Muscle layer of colon (tissue), 2 donors: ENCODE measurements at regions not wholly inside any gene's neighbourhood (a gene's known extent, or its start where the extent isn't known, plus 50 kb on each side); places are given as distances from the start of the nearest gene placed in this dataset.
"Not testable (repeated sequence)": the region's sequence is repeated elsewhere in the genome, so short reads cannot be mapped to it uniquely, and the experiment has no call there.

Experiments
- H3K27ac ChIP-seq: one replicate; pipeline ENCODE4 v1.7.0; 2013; ENCODE audit warnings: low read depth, mild to moderate bottlenecking, low read length, moderate library complexity
- H3K27me3 ChIP-seq, 2 donors: one replicate each; pipeline ENCODE4 v1.7.0; 2013; ENCODE audit warnings: low read length in 2 of 2, mild to moderate bottlenecking in 2 of 2; ENCODE audit not compliant: insufficient read depth in 2 of 2, control insufficient read depth in 1 of 2
- H3K36me3 ChIP-seq: one replicate; pipeline ENCODE4 v1.7.0; 2013; ENCODE audit warnings: mild to moderate bottlenecking, low read length; ENCODE audit not compliant: insufficient read depth
- H3K4me1 ChIP-seq: one replicate; pipeline ENCODE4 v1.7.0; 2013; ENCODE audit warnings: mild to moderate bottlenecking, low read length; ENCODE audit not compliant: insufficient read depth
- H3K4me3 ChIP-seq, 2 donors: one replicate each; pipeline ENCODE4 v1.7.0; 2013; ENCODE audit warnings: low read length in 2 of 2, low read depth in 1 of 2, mild to moderate bottlenecking in 1 of 2, moderate library complexity in 1 of 2
- H3K9ac ChIP-seq: one replicate; pipeline ENCODE4 v1.7.0; 2013; ENCODE audit warnings: low read length
- H3K9me3 ChIP-seq: one replicate; pipeline ENCODE4 v1.7.0; 2013; ENCODE audit warnings: mild to moderate bottlenecking, low read length
- donor health status: abdominal sarcoma.
- donor health status: Adenocarcinoma of cecum.

DNA sequence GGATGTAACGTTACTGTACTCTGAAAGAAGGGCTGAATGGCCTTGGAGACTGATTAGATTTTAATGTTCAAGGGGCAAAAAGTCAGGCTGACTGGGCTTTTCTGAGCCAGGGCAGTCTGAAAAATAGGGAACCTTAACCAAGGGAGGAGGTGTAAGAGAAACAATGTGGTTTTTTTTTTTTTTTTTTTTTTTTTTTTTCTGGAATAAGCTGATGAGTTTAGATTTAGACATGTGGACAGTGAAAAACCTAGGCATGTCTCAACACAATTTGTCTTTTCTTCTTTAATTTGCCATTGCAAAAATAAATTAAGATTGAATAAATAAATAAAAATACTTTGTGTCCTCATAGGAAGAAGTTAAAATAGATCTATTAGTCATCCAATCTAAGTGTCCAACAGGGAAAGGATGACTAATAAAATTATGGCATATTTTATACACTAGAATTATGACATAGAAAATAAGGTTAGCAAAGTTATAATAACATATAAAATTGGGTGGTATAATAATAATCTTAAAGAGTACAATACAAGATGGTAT is 237.6 kb upstream of the TRIB2 start:
- H3K4me3 ChIP-seq: no peak overlapping the region
- H3K36me3 ChIP-seq: no peaks in the 10 kb centered on the region
- H3K4me1 ChIP-seq: no peaks in the 10 kb centered on the region
- no peak overlapping the region for H3K9ac ChIP-seq
- H3K27me3 ChIP-seq: no peaks in the 10 kb centered on the region
- no peak overlapping the region for H3K27ac ChIP-seq
- no peaks in the 10 kb centered on the region for H3K9me3 ChIP-seq

DNA sequence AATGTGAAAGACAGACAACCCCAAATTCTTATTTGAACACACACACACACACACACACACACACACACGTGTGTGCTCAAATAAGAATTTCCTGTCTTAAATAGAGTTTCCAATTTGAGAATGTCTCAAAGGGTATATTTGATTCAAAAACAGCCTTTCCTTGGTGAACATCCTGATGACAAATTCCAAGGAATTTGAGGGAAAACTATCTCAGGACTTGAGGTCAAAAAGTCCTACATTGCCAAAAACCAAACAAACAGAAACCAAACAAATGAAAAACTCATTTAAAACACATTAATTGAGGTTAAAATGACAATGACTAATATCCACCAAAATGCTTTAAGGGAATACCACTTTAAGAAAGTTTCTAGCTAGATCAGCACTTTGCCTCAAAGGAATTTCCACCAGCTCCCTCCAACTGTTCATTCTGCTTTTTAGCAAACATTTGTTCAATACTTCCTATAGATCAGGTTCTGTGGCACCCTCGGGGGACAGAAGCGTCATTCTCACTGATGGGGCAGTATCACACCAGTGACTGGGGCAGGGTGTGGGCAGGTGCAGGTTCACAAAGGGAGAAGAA is 232.1 kb upstream of the TRIB2 start:
- Histone ChIP-seq H3K27ac (no peak overlapping the region), H3K27me3 (no peaks in the 10 kb centered on the region), H3K9me3 (no peaks in the 10 kb centered on the region), H3K4me3 (no peak overlapping the region), H3K9ac (no peak overlapping the region), H3K36me3 (no peaks in the 10 kb centered on the region), H3K4me1 (peaks cover 8% of the 10 kb centered on the region)

DNA sequence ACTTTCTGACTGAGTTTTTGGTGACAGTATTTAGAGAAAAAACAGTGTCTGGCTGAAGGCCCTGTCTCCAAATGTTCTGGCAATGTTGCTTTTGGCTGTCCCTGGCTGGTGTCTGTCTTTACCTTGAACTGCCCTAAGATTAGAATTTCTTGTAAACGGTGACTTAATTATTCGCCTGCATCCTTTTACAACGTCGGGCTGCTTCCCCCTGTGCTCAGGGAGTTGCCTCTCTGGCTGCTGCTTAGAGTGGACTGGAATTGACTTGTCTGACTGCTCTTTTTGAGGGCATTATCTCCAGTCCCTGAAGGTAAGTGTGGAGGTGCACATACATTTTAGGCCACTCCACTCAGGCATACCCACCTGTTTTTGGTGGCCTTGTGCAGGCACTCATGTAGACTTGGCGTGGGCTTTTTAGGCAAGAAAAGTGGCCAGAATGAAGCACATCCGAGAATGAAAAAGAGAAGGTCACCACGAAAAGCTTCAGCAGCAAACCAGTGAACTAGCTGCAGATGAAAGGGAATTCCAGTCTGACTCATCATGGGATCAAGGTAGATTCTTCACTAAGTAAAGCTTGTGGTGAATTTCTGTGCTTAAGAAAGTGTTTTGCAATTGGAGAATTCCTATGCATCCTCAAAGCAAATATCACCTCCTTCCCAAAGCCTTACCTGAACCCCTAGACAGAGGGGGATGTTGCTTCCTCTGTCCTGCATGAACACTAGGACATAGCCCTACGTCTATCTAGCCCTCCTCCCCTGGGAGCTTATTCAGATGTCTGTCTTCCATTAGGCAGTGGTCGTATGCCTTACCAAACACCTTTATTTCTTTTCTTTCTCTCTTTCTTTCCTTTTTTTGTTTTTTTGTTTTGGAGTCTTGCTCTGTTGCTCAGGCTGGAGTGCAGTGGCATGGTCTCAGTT is 230.3 kb upstream of the TRIB2 start:
- Histone ChIP-seq H3K4me1 (peaks cover 8% of the 10 kb centered on the region), H3K9me3 (no peaks in the 10 kb centered on the region), H3K36me3 (no peaks in the 10 kb centered on the region), H3K4me3 (no peak overlapping the region), H3K27me3 (no peaks in the 10 kb centered on the region), H3K27ac (no peak overlapping the region), H3K9ac (no peak overlapping the region)

DNA sequence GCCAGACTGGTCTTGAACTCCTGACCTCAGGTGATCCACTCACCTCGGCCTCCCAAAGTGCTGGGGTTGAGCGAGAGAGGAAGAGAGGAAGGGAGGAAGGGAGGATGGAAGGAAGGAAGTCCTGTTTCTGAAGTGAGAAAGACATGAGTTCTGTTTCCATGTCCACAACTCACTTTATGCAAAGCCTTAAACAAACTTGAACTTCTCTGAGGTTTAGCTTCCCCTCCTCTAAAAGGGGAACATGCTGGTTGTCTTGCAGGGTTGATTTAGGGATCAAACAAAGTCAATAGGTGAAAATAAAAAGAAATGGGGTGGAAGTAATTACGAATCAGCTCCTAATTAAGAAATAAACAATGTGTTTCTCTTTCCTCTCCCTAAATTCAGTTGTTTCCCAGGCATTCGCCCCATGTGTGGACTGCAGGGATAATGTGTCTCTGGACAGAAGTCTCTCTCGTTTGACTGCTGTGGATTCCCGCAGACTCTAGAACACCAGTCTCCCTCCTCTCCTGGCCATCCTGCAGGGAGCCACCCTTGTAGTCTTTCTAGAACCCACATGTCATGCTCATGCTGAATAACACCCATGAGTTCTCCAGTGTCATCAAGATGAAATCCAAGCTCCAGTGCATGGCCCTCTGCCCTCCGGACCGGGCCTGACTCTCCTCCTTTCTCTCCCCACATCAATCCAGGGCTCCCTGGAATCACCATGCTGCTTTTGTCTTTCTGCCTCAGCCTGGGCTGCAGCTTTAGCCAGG is 229.3 kb upstream of the TRIB2 start:
- no peaks in the 10 kb centered on the region for H3K27me3 ChIP-seq
- no peak overlapping the region for H3K9ac ChIP-seq
- H3K4me1 ChIP-seq: peaks cover 8% of the 10 kb centered on the region
- H3K4me3 ChIP-seq: no peak overlapping the region
- no peaks in the 10 kb centered on the region for H3K9me3 ChIP-seq
- no peaks in the 10 kb centered on the region for H3K36me3 ChIP-seq
- H3K27ac ChIP-seq: no peak overlapping the region

DNA sequence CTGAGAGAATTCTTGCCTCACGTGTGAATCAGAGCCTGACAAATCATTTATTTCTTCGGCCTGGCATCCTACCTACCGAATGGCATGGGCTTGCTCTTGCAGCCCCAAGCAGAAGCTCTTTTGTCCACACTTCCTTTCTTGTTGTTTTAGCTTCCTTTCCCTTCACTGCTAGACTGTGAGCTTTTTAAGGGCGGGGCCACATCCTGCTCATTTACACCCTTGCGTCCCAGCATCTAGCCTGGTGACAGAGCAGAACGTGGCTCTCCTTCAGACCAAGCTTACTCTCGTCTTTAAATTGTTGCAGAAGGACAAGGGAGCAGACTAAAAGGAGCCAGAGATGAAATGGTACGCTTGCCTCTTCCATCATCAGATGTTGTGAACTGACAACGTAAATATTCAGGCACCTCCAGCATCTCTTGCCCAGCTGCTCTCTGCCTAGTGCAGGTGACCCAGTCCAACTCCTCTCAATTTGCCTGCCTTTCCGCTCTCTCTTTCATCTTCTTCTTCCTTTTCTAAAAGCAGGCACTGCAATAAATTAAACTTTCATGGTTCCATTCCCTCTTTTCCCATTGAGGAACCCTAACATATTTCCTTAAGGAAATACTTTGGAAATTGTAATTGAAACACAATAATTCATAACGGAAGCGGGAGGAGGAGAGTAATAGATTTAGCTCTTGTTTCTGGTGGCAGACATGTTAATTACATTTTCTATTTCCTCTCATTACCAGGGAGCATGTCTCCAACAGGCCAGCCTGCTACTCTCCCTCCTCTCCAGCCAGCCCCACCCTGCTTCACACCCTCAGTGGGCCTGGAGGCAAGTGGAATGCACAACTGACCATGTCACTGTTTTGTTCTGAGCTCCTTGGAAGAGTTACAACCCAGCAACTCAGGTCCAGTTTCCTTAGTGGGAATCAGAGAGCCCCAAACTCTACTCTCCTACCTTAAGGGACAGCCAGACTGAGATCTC is 228.1 kb upstream of the TRIB2 start:
- Histone ChIP-seq H3K4me1 (peaks cover 8% of the 10 kb centered on the region), H3K27ac (no peak overlapping the region), H3K9ac (no peak overlapping the region), H3K9me3 (no peaks in the 10 kb centered on the region), H3K36me3 (no peaks in the 10 kb centered on the region), H3K27me3 (no peaks in the 10 kb centered on the region), H3K4me3 (no peak overlapping the region)

DNA sequence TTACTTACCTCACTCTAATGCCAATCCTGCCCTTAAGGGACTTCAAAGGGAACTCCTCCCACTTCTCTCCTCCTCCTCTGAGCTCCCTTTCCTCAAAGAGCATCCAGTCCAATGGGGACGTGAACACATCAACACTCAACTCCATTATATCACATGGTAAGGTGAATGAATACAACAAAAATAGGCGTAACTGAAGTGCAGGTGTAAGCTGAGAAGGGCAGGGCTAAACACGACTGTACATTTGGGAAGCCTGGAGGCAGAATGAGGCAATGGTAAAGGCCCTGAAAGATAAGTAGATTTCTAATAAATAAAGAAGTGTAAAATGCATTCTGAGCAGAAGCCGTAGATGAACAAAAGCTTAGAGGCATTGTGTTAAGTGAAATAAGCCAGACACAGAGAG is 226.1 kb upstream of the TRIB2 start:
- H3K9me3 ChIP-seq: no peaks in the 10 kb centered on the region
- H3K4me3 ChIP-seq: no peak overlapping the region
- H3K36me3 ChIP-seq: no peaks in the 10 kb centered on the region
- peaks cover 8% of the 10 kb centered on the region for H3K4me1 ChIP-seq
- no peaks in the 10 kb centered on the region for H3K27me3 ChIP-seq
- no peak overlapping the region for H3K27ac ChIP-seq
- no peak overlapping the region for H3K9ac ChIP-seq

DNA sequence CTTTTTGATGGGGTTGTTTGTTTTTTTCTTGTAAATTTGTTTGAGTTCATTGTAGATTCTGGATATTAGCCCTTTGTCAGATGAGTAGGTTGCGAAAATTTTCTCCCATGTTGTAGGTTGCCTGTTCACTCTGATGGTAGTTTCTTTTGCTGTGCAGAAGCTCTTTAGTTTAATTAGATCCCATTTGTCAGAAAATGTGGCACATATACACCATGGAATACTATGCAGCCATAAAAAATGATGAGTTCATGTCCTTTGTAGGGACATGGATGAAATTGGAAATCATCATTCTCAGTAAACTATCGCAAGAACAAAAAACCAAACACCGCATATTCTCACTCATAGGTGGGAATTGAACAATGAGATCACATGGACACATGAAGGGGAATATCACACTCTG is 224.4 kb upstream of the TRIB2 start:
- H3K9me3 ChIP-seq, H3K27me3 ChIP-seq, H3K27ac ChIP-seq, H3K36me3 ChIP-seq, H3K4me3 ChIP-seq, H3K9ac ChIP-seq, H3K4me1 ChIP-seq: not testable (repeated sequence)

DNA sequence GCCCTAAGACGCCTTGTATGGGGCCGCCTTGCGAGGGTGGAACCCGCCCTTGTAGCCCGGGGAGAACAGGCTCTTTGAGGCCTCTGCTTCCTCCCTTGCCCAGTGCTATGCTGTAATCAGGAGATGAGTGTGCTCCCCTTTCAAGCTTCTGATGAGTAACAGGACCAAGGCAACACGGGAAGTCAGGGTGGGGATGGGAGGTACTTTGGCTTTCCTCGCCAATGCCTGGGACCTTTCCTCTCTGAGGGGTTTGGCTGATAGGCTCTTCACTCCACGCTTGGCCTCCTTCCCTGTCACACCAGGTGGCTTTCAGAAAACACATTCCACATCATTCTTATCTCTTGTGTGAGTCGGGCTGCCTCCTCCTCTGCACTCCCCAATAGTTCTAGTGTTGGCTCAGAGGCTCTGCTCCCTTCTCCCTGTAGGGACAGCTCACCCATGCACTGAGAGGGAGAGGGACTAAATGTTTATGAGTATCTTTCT is 223.7 kb upstream of the TRIB2 start:
- H3K4me3 ChIP-seq: no peak overlapping the region
- H3K27ac ChIP-seq: no peak overlapping the region
- H3K9me3 ChIP-seq: no peaks in the 10 kb centered on the region
- H3K4me1 ChIP-seq: no peaks in the 10 kb centered on the region
- no peaks in the 10 kb centered on the region for H3K27me3 ChIP-seq
- no peak overlapping the region for H3K9ac ChIP-seq
- no peaks in the 10 kb centered on the region for H3K36me3 ChIP-seq

DNA sequence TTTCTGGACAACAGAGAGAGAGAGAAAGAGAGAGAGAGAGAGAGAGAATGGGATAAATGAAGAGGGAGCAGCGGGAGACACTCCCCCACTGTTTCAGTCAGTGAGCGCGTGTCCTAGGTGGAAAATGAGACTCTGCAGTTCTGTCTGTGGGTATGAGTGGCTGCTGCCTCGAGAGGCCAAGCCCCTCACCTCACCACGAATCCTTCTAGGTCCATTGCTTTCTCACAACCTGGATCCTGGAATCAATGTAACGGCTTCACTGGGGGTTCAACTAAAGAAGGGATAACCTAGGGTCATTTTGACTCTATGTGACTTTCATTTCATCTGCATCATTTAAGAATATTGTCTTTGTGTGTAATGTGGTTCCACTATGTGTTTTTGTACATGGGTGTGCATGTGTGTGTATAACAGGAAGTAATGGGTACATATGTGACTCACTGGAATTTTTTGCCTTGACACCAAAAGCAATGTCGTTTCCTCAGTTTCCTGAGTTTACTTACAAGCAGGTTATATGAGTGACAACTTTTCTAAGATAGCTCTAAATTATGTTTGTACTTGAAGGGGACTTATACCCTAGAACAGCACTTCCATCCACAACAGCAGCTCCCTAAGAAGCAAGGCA is 221.4 kb upstream of the TRIB2 start:
- Histone ChIP-seq H3K27ac (no peak overlapping the region), H3K9ac (no peak overlapping the region), H3K9me3 (no peaks in the 10 kb centered on the region), H3K36me3 (no peaks in the 10 kb centered on the region), H3K4me3 (no peak overlapping the region), H3K4me1 (no peaks in the 10 kb centered on the region), H3K27me3 (no peaks in the 10 kb centered on the region)

DNA sequence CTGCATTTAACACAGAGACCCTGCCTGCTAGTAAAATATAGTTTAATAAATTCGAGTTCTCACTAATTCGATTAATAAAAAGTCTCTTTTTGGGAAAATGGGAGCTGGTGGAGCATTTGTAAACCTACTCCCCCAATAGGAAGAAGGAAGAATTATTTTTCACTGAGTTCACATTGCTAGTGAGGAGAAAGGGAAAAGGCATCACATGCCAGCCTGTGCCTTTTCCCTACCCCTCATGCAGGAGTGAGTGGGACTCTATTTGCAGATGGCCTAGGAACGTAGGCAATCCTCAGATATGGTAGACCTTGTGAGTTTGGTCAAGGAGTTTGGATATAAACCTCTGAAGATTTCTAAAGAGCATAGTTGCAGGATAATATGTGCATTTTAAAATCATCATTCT is 218.4 kb upstream of the TRIB2 start:
- H3K4me1 ChIP-seq: no peaks in the 10 kb centered on the region
- no peaks in the 10 kb centered on the region for H3K9me3 ChIP-seq

More for the DNA sequence above, 218.4 kb upstream of the TRIB2 start:
- no peak overlapping the region for H3K27ac ChIP-seq
- no peaks in the 10 kb centered on the region for H3K27me3 ChIP-seq
- no peaks in the 10 kb centered on the region for H3K36me3 ChIP-seq
- H3K9ac ChIP-seq: no peak overlapping the region
- H3K4me3 ChIP-seq: no peak overlapping the region
